UCSD-AML1 (cell line): ENCODE measurements at regions not wholly inside any gene's neighbourhood (a gene's known extent, or its start where the extent isn't known, plus 50 kb on each side); places are given as distances from the start of the nearest gene placed in this dataset.

ENCODE experiments used
- DNase-seq: peaks from one replicate; lab custom pipeline; 2025; ENCODE audit not compliant: unreplicated experiment; lab: John Stamatoyannopoulos, UW

GRCh38 chr3:76943058-76943457 lies 96.8 kb upstream of the ROBO2 start:
- DNase-seq, result no peak

- no peak for DNase-seq
Observed at GRCh38 chr3:76943671-76944070, 96.2 kb upstream of the ROBO2 start.

GRCh38 chr3:76949033-76949432 lies 90.9 kb upstream of the ROBO2 start:
- DNase-seq, result no peak

- DNase-seq, result no peak
Observed at GRCh38 chr3:76949462-76949861, 90.4 kb upstream of the ROBO2 start.

GRCh38 chr3:76950590-76950989 lies 89.3 kb upstream of the ROBO2 start:
- DNase-seq, result no peak

- no peak for DNase-seq
Observed at GRCh38 chr3:76954412-76954811, 85.5 kb upstream of the ROBO2 start.

GRCh38 chr3:76958274-76958673 lies 81.6 kb upstream of the ROBO2 start:
- DNase-seq, result no peak

- DNase-seq, result no peak
Observed at GRCh38 chr3:76958861-76959260, 81.0 kb upstream of the ROBO2 start.

GRCh38 chr3:76961284-76961683 lies 78.6 kb upstream of the ROBO2 start:
- DNase-seq, result no peak

- no peak for DNase-seq
Observed at GRCh38 chr3:76965122-76965725, 74.7 kb upstream of the ROBO2 start.

- DNase-seq, result no peak
Observed at GRCh38 chr3:76969471-76969870, 70.4 kb upstream of the ROBO2 start.

- DNase-seq, result no peak
Observed at GRCh38 chr3:76969996-76970615, 69.8 kb upstream of the ROBO2 start.

GRCh38 chr3:76972624-76973296 lies 67.1 kb upstream of the ROBO2 start:
- DNase-seq, result no peak

GRCh38 chr3:76976996-76977395 lies 62.9 kb upstream of the ROBO2 start:
- no peak for DNase-seq

- no peak for DNase-seq
Observed at GRCh38 chr3:76985645-76986044, 54.3 kb upstream of the ROBO2 start.

GRCh38 chr3:76986876-76987474 lies 52.9 kb upstream of the ROBO2 start:
- no peak for DNase-seq
